Mesendoderm (in vitro differentiated cells): ENCODE measurements at regions not wholly inside any gene's neighbourhood (a gene's known extent, or its start where the extent isn't known, plus 50 kb on each side); places are given as distances from the start of the nearest gene placed in this dataset.

Source experiments
- DNase-seq: peaks from one replicate; pipeline ENCODE4 v3.0.0; 2013
- H2AK5ac ChIP-seq: 2 replicates; pipeline ENCODE4 v1.6.1; 2013; ENCODE audit warnings: low read length, inconsistent platforms
- H2BK120ac ChIP-seq: 2 replicates; pipeline ENCODE4 v1.6.1; 2013; ENCODE audit warnings: low read depth, mild to moderate bottlenecking, low read length, moderate library complexity, mixed read lengths
- H2BK15ac ChIP-seq: replicated peaks from 2 replicates; pipeline ENCODE4 v1.6.1; 2013; ENCODE audit warnings: low read depth, mild to moderate bottlenecking, moderate library complexity
- H2BK5ac ChIP-seq: 2 replicates; pipeline ENCODE4 v1.6.1; 2013; ENCODE audit warnings: low read length, inconsistent platforms
- H3K18ac ChIP-seq: 2 replicates; pipeline ENCODE4 v1.6.1; 2013; ENCODE audit warnings: mild to moderate bottlenecking, low read length, mixed read lengths
- H3K23ac ChIP-seq: one replicate; pipeline ENCODE4 v1.6.1; 2013; ENCODE audit warnings: low read length
- H3K27ac ChIP-seq: 2 replicates; pipeline ENCODE4 v1.5.1; 2013; ENCODE audit warnings: low read depth, mild to moderate bottlenecking, inconsistent platforms, low read length, moderate library complexity
- H3K27me3 ChIP-seq: 2 replicates; pipeline ENCODE4 v1.6.1; 2013; ENCODE audit warnings: low read length, control low read depth, mild to moderate bottlenecking, inconsistent platforms; ENCODE audit not compliant: insufficient read depth, poor library complexity
- H3K36me3 ChIP-seq: 2 replicates; pipeline ENCODE4 v1.6.1; 2013; ENCODE audit warnings: low read length, inconsistent platforms; ENCODE audit not compliant: control insufficient read depth, insufficient read depth
- H3K4ac ChIP-seq: one replicate; pipeline ENCODE4 v1.6.1; 2013; ENCODE audit warnings: low read depth, mild to moderate bottlenecking, low read length, moderate library complexity
- H3K4me1 ChIP-seq: 2 replicates; pipeline ENCODE4 v1.6.1; 2013; ENCODE audit warnings: low read depth, low read length, inconsistent platforms; ENCODE audit not compliant: control insufficient read depth
- H3K4me2 ChIP-seq: 2 replicates; pipeline ENCODE4 v1.6.1; 2013; ENCODE audit warnings: low read length
- H3K4me3 ChIP-seq: 2 replicates; pipeline ENCODE4 v1.5.1; 2013; ENCODE audit warnings: mild to moderate bottlenecking, low read length
- H3K56ac ChIP-seq: one replicate; pipeline ENCODE4 v1.6.1; 2013; ENCODE audit warnings: low read length
- H3K79me1 ChIP-seq: 2 replicates; pipeline ENCODE4 v1.6.1; 2013; ENCODE audit warnings: low read length, inconsistent platforms
- H3K79me2 ChIP-seq: 2 replicates; pipeline ENCODE4 v1.6.1; 2013; ENCODE audit warnings: mild to moderate bottlenecking, low read length; ENCODE audit not compliant: control insufficient read depth, insufficient read depth
- H3K9ac ChIP-seq: 2 replicates; pipeline ENCODE4 v1.6.1; 2013; ENCODE audit warnings: low read length, inconsistent platforms
- H4K5ac ChIP-seq: one replicate; pipeline ENCODE4 v1.6.1; 2013; ENCODE audit warnings: low read length
- H4K8ac ChIP-seq: one replicate; pipeline ENCODE4 v1.6.1; 2013; ENCODE audit warnings: low read depth, mild to moderate bottlenecking, control low read depth, low read length, moderate library complexity
- WGBS: extraction: QIAGEN DNeasy Blood & Tissue Kit; methylation state at CpG from one replicate; pipeline ENCODE4 v1.1.7; 2013; ENCODE audit warnings: low lambda C conversion rate, missing lambda C conversion rate; ENCODE audit not compliant: insufficient coverage; ENCODE audit errors: extremely low coverage; 5-methylcytosine and 5-hydroxymethylcytosine counted together

GRCh38 chr21:16086936-16087335 lies 357.2 kb downstream of the USP25 start:
- no peaks in the 10 kb centered on the region for H3K79me1 ChIP-seq
- H2AK5ac ChIP-seq = no peak overlapping the region
- H2BK120ac ChIP-seq = no peak overlapping the region
- WGBS = no CpG with 5 or more reads among the region's 2 CpGs
- no peak overlapping the region for H3K56ac ChIP-seq
- H3K27me3 ChIP-seq = no peaks in the 10 kb centered on the region
- H2BK5ac ChIP-seq = no peak overlapping the region
- no peaks in the 10 kb centered on the region for H3K36me3 ChIP-seq
- no peaks in the 10 kb centered on the region for H3K79me2 ChIP-seq
- H2BK15ac ChIP-seq = no peak overlapping the region
- no peak overlapping the region for H3K4ac ChIP-seq
- H4K8ac ChIP-seq = no peak overlapping the region
- H3K23ac ChIP-seq = no peak overlapping the region
- no peak overlapping the region for H4K5ac ChIP-seq
- H3K18ac ChIP-seq = no peak overlapping the region
- H3K4me2 ChIP-seq = no peak overlapping the region
- no peak overlapping the region for H3K9ac ChIP-seq
- no peak overlapping the region for H3K27ac ChIP-seq
- DNase-seq = no peak
- H3K4me1 ChIP-seq = no peaks in the 10 kb centered on the region
- no peak overlapping the region for H3K4me3 ChIP-seq

GRCh38 chr21:16087523-16087922 lies 357.7 kb downstream of the USP25 start:
- Histone ChIP-seq H3K4ac (no peak overlapping the region), H3K27me3 (no peaks in the 10 kb centered on the region), H3K4me3 (no peak overlapping the region), H3K36me3 (no peaks in the 10 kb centered on the region), H2BK15ac (no peak overlapping the region), H4K8ac (no peak overlapping the region), H3K79me1 (no peaks in the 10 kb centered on the region), H3K4me2 (no peak overlapping the region), H3K56ac (no peak overlapping the region), H3K27ac (no peak overlapping the region), H2BK120ac (no peak overlapping the region), H3K79me2 (no peaks in the 10 kb centered on the region), H3K4me1 (no peaks in the 10 kb centered on the region), H3K18ac (no peak overlapping the region), H3K23ac (no peak overlapping the region), H2BK5ac (no peak overlapping the region), H2AK5ac (no peak overlapping the region), H3K9ac (no peak overlapping the region), H4K5ac (no peak overlapping the region)
- 100% methylated on average over 1 of the region's 1 CpG for WGBS
- DNase-seq = no peak

GRCh38 chr21:16088056-16088455 lies 358.3 kb downstream of the USP25 start:
- no peak overlapping the region for H3K9ac ChIP-seq
- no peak overlapping the region for H2AK5ac ChIP-seq
- no peak overlapping the region for H3K23ac ChIP-seq
- H3K4me1 ChIP-seq = no peaks in the 10 kb centered on the region
- no CpG with 5 or more reads among the region's 1 CpG for WGBS
- H3K79me2 ChIP-seq = no peaks in the 10 kb centered on the region
- no peak overlapping the region for H3K4me3 ChIP-seq
- no peaks in the 10 kb centered on the region for H3K36me3 ChIP-seq
- H2BK15ac ChIP-seq = no peak overlapping the region
- H3K56ac ChIP-seq = no peak overlapping the region
- no peak overlapping the region for H3K27ac ChIP-seq
- H4K8ac ChIP-seq = no peak overlapping the region
- H3K79me1 ChIP-seq = no peaks in the 10 kb centered on the region
- H4K5ac ChIP-seq = no peak overlapping the region
- no peaks in the 10 kb centered on the region for H3K27me3 ChIP-seq
- H3K18ac ChIP-seq = no peak overlapping the region
- no peak overlapping the region for H3K4ac ChIP-seq
- DNase-seq = no peak
- H2BK5ac ChIP-seq = no peak overlapping the region
- no peak overlapping the region for H3K4me2 ChIP-seq
- H2BK120ac ChIP-seq = no peak overlapping the region

- no peak overlapping the region for H3K56ac ChIP-seq
- H3K79me1 ChIP-seq = no peaks in the 10 kb centered on the region
- H3K36me3 ChIP-seq = no peaks in the 10 kb centered on the region
- no peak overlapping the region for H3K9ac ChIP-seq
- no peak overlapping the region for H3K23ac ChIP-seq
- no peaks in the 10 kb centered on the region for H3K4me1 ChIP-seq
- H4K5ac ChIP-seq = no peak overlapping the region
- H2BK120ac ChIP-seq = no peak overlapping the region
- no peak overlapping the region for H3K4me2 ChIP-seq
- H2BK5ac ChIP-seq = no peak overlapping the region
- H3K27me3 ChIP-seq = no peaks in the 10 kb centered on the region
- H4K8ac ChIP-seq = no peak overlapping the region
- H2AK5ac ChIP-seq = no peak overlapping the region
- no peak overlapping the region for H3K4me3 ChIP-seq
- H3K79me2 ChIP-seq = no peaks in the 10 kb centered on the region
- DNase-seq = no peak
- no peak overlapping the region for H3K18ac ChIP-seq
- no peak overlapping the region for H3K27ac ChIP-seq
- H2BK15ac ChIP-seq = no peak overlapping the region
- WGBS = no CpG with 5 or more reads among the region's 3 CpGs
- H3K4ac ChIP-seq = no peak overlapping the region
These were observed 365.2 kb downstream of the USP25 start for GRCh38 chr21:16095005-16095404.

GRCh38 chr21:16096988-16097387 lies 367.2 kb downstream of the USP25 start:
- no peaks in the 10 kb centered on the region for H3K27me3 ChIP-seq
- no peak overlapping the region for H2BK120ac ChIP-seq
- no peaks in the 10 kb centered on the region for H3K79me2 ChIP-seq
- no peaks in the 10 kb centered on the region for H3K4me1 ChIP-seq
- no peak overlapping the region for H2BK5ac ChIP-seq
- no peak overlapping the region for H3K9ac ChIP-seq
- no peak overlapping the region for H3K23ac ChIP-seq
- no CpG with 5 or more reads among the region's 3 CpGs for WGBS
- H3K18ac ChIP-seq = no peak overlapping the region
- no peak overlapping the region for H3K56ac ChIP-seq
- no peak overlapping the region for H4K5ac ChIP-seq
- H3K4me2 ChIP-seq = no peak overlapping the region
- H3K4ac ChIP-seq = no peak overlapping the region
- H3K36me3 ChIP-seq = no peaks in the 10 kb centered on the region
- H4K8ac ChIP-seq = no peak overlapping the region
- no peak overlapping the region for H3K27ac ChIP-seq
- no peak for DNase-seq
- H3K79me1 ChIP-seq = no peaks in the 10 kb centered on the region
- H3K4me3 ChIP-seq = no peak overlapping the region
- H2AK5ac ChIP-seq = no peak overlapping the region
- H2BK15ac ChIP-seq = no peak overlapping the region

- no peak overlapping the region for H3K23ac ChIP-seq
- H3K9ac ChIP-seq = no peak overlapping the region
- H4K5ac ChIP-seq = no peak overlapping the region
- H3K27ac ChIP-seq = no peak overlapping the region
- H3K27me3 ChIP-seq = no peaks in the 10 kb centered on the region
- H3K4me3 ChIP-seq = no peak overlapping the region
- WGBS = no CpG with 5 or more reads among the region's 2 CpGs
- no peak overlapping the region for H2AK5ac ChIP-seq
- H3K4me2 ChIP-seq = no peak overlapping the region
- DNase-seq = no peak
- no peak overlapping the region for H2BK15ac ChIP-seq
- no peak overlapping the region for H4K8ac ChIP-seq
- H3K56ac ChIP-seq = no peak overlapping the region
- no peak overlapping the region for H3K18ac ChIP-seq
- no peak overlapping the region for H2BK120ac ChIP-seq
- H3K4ac ChIP-seq = no peak overlapping the region
- no peaks in the 10 kb centered on the region for H3K79me1 ChIP-seq
- no peaks in the 10 kb centered on the region for H3K4me1 ChIP-seq
- H2BK5ac ChIP-seq = no peak overlapping the region
- H3K79me2 ChIP-seq = no peaks in the 10 kb centered on the region
- no peaks in the 10 kb centered on the region for H3K36me3 ChIP-seq
These were observed 372.3 kb downstream of the USP25 start for GRCh38 chr21:16102113-16102512.
